ENCODE measurements at regions not wholly inside any gene's neighbourhood (a gene's known extent, or its start where the extent isn't known, plus 50 kb on each side); places are given as distances from the start of the nearest gene placed in this dataset.
A peak's percentile ranks its signal among the peaks of the same experiment; 100 is the strongest.

DNA sequence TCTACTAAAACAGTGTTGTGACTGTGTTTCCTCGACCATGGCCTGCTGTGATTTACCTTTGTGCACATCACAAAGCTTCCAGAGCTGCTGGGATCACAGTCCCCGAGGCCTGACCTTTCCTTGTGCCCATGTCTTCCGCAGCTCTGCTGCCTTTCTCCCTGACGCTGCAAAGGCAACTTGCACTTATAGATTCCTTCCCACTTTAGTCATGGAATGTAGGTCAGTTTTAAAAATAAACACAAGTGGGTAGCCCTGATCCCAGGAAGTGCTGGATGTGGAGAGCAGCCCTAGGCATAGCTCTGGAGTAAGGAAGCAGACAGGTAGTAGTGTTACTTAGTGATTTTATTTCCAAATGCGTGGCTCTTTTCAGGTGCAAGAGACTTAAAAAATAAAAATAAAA lies 825.7 kb downstream of the AACS start:
- no peak for DNase-seq

DNA sequence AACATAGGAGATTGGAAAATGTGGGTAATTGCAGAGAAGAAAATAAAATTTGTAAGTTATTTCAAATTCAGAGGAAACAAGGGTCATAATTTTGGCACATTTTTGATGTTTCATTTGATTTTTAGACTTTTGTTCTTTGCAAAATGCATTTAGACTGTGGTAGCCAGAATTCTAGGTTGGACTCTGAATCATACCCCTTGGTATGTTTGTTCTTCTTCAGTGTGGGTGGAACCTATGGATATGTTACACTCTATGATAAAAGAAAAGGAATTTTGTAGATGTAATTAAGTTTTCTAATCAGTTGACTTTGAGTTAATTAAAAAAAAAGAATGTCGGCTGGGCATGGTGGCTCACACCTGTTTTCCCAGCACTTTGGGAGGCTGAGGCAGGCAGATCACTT lies 827.0 kb downstream of the AACS start:
- no peak for DNase-seq

DNA sequence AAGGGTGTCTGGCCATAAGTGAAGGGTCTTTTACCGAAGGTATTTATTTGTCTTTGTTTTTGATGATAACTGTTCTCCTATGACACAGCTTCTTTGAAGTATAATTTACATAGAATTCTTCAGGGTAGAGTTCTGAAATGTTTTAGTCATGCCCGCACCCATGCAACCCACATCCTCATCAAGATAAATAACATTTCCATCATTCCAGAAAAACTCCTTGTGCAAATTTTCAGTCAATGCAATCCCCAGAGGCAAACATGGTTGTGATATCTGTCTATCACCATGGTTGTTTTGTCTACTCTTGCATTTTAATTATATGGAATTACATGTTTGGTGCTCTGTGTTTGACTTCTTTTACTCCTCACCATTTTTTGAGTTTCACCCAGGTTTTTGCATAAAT lies 837.8 kb downstream of the AACS start:
- no peak for DNase-seq

DNA sequence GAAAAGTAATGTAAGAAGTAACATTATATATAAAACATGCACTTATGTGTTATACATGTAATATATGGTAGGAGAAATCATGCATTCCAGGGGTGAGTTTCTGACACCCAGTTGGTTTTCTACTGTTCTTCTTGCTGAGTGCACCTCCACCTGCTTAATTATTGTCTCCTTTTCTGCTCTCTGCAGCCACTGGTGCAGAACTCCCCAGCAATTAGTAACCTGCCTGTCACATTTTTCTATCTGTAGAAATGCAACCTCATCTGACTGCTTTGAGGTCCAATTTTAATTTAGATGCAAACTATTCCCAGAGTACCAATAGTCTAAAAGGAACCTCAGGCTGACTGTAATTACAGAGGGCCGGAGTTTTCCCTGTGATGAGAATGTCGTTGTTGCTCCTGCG lies 842.1 kb downstream of the AACS start:
- peak; percentile 4 for DNase-seq

DNA sequence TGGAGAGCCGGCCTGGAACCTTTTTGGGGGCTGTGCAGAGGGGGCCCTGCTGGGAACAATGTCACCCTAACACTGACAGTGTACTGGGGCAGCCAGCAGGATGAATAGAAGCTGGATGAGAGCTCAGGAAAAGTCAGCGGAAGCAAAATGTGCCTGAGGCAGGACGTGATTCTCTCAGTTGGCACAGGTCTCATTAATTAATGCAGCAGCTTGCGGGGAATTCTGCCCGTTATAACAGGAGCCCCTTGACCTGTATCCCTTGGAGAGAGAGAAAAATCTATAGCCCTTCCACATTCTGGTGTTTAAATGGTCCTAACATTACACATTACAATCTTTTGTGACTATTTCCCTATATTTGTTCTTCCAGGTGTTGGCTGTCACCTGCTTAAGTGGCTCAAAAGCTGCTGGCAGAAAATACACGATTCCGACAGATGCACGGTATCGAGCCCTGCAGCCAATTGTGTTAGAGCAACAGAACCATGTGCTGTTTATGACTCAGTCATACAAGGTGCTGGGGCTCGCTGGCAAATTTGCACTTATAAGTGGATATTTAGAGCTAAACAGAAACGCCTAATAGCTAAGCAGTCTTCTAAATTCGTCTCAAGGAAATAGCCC lies 854.7 kb downstream of the AACS start:
- no peak for DNase-seq

DNA sequence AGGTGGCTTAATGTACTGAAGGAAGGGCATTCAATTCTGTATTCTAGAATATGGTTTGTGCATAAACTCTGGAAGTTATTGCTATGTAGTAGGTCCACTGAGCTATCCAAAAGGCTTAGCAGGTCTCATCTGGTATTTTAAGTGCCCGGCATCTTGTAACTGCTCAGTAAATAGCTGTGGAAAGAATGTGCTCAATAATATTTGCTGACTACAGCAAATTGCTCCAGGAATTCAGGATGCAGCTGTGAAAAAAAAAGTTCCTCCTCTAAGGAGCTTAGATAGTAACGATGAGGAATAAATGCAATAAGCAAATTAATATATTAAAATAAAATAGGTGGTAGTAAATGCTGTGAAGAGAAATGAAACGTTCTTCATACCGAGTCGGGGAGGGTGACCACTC lies 857.1 kb downstream of the AACS start:
- DNase-seq, result no peak

DNA sequence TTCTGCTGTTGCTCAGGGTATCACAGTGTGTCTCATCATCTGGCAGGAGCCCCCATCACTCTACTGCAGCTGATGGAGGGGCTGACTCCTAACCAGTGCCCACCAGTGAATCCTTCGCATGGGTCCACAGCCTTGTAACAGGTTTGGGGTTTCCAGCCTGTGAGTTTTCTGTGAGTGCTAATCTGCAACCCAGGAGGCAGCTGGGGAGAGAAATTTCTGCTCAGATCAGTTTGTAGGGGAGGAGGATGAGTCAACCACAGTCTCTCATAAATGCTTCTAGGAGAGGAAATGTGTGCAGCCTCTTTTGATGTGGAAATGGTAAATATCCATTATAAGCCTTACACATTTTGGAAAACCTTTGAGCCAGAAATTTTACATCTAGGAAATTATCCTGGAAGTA lies 871.3 kb downstream of the AACS start:
- DNase-seq, result no peak

DNA sequence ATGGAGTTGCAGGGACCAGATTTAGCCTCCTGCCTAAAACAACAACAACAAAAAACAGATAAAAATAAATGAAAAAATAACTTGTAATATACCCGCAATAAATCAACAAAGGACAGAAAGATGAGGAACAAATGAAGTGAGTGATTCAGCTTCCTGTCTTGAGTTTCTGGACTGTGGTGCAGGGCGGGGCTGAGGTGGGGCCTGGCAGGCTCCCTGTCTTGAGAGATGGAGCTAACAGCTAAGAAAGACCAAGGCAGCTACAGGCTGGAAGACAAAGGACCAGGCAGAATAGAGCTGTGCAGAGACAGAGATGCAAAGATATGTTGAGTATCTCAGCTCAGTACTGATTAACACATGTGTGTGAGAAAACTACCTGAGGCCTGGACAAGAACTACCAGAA lies 879.2 kb downstream of the AACS start:
- DNase-seq, result no peak

DNA sequence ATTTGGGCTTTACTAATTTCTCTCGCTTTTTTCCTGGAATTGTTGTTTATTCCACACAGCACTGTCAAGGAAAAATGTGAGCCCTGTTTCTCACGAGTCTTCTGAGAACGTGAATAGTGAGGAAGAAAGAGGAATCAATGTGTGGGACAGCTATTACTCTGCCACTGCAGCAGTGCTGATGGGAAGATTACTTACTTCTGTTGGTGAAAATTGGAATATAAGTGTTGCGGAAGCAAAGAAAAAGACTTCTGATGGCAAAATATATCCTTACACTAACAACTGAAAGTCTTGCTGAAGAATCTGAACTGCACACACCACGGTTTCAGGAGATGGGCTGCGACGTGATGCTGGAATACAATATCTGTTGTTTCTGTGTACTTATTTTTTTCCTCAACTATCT lies 884.2 kb downstream of the AACS start:
- DNase-seq, result no peak

DNA sequence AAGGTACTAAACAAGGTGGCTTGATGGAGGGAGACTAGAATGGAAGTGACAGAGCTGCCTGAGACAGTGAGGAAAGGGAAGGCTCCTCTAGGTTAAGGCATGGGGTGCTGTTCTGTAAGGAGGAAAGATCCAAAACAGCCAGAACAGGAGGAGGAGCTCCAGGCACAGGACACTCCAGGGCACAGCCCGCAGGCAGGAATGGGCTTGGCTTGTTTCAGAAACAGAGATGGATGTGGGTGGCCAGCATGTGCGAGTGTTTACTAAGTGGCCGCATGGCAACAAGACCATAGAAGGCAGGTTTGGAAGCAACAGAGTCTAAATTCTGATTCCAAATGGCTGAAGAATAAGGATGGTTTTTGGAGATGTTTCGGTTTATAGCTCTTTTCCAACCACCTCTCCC lies 889.1 kb downstream of the AACS start:
- DNase-seq, result no peak

DNA sequence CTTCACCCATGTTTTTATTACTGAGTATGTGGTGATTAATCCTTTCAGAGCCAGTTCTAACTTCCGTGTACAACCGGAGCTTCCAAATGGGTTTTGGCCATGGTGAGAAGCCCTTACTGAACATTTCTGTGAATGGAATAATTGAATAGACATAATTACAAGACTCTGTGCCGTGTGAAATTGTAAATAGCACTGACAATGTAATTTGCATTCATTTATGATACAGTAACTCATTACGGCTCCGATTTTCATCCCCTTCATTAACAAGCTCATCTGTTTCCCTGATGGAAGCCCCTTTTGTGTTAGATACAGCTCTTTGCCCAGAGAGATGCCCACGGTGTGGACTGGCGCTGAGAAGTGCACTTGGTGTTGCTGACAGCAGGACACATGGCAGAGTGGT lies 891.0 kb downstream of the AACS start:
- no peak for DNase-seq

DNA sequence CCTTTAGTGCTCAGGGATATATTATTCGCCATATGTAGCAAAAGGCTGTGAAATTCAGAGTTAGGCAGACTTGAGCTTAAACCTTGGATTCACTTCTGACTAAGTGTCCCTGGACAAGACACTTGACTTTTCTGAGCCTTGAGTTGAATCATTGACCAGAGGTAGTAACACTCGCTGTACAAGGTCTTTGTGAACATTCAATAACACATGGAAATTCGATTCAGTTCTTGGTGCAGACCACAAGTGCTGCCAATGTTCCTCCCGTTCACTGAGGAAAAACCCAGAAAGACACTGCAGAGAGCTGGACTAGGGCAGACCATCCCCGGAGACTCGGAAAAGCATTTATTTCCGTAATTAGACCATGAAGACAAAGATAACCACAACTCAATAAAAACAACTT lies 901.4 kb downstream of the AACS start:
- no peak for DNase-seq

DNA sequence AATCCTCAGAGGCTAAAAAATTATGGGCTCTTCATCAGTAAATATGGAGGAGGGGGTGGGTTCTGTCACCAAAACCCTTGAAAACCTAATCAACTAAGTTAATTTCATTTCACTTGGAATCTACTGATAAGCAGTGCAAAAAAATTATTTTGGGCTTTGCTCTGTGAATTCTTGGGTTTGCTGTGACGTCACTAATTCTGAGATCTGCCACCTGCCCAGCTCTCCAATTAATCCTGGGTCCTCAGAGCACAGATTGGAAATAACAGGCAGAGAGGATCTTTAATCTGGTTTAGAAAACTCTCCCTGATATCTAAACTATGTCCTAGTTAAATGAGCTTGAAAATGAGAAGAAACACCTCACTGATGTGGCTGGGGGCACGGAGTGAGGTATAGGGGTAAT lies 903.2 kb downstream of the AACS start:
- DNase-seq, result no peak

DNA sequence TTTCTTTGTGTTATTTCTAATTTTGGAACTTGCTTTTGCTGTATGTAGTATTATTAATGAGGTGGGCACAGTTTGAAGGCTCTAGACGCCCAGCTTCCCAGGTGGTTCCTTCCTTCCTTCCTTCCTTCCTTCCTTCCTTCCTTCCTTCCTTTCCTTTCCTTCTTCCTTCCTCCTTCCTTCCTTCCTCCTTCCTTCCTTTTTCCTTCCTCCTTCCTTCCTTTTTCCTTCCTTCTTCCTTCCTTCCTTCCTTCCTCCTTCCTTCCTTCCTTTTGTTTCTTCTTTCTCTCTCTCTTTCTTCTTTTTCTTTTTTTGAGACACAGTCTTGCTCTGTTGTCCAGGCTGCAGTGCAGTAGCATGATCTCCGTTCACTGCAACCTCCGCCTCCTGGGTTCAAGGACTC lies 906.7 kb downstream of the AACS start:
- DNase-seq, result no peak

DNA sequence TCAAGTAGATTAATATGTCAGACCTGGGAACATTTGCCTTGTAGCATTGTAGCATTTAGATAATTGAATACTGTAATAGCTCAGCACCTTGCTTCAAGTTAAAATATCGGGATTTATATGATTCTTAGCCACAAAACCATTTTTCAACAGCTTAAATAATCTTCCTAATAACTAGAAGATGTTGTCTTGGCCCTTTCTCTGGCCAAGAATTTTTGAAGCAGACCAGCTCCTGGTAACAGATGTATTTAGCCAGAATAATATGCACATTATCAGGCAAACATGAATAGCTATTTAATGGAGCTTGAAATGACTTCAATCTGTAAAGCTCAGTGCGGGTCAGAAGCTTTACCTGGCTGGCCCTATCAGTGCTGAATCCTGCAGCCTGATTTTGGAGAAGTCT lies 913.1 kb downstream of the AACS start:
- DNase-seq, result no peak

DNA sequence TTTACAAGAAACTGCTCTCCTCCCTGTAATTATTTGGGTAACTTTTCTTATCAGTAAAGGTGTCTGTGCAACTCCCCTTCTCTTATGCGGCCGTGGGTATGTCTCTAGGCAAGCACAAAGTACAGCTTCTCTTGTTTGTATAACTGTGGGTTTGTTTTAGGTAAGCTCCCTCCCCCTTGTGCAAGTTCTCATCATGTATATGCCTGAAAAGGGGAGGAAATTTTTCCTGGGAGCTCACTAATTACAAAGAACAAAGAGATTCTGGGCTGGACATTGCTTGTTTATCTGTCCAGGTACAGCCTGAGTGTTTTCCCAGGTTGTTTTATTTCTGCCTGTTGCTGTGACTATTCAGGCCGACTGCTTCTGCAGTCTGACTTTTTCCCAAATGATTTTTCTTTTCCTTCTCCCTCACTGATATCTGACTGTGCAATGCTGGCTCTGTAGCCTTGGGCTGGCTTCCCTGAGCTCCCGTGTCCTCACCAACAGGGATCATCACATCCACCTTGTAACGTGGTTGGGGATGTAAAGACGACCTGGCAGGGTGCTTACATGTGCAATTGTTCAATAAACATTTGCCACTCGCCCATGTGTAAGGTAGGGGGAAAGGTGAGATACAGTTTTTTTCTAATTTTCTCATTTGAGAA lies 916.5 kb downstream of the AACS start:
- no peak for DNase-seq

DNA sequence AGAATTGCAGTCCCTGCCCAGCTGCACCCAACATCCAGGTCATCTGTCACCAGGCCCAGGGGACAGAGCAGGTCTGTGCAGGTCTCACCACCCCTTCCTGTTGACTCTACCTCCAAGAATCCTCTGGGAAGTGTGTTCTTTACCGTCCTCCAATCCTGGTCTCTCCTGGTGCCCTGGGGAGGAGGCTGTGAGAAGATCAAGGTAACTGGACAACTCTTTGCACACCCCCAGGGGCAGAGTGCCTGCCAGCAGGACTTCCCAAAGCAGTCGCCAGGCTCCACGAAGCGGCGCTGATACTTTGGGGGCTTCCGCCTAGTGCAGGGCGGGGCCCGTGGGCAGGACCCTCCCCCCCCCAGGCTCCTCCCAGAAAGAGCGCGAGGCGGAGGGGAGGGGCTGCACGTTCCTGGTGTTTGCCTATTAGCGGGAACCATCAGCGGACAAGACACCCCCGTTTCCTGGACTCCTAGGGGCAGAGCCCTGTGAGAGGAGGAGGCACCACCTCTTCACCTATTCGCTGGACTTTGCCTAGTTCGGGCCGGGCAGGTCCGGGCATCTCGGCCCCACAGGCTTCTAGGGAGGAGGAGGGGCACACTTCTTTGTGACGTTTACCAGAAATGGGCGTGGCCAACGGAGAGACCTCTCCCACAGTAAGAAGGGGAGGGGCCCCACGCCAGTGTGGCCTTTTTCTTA lies 918.0 kb downstream of the AACS start:
- peak; percentile 88 for DNase-seq

DNA sequence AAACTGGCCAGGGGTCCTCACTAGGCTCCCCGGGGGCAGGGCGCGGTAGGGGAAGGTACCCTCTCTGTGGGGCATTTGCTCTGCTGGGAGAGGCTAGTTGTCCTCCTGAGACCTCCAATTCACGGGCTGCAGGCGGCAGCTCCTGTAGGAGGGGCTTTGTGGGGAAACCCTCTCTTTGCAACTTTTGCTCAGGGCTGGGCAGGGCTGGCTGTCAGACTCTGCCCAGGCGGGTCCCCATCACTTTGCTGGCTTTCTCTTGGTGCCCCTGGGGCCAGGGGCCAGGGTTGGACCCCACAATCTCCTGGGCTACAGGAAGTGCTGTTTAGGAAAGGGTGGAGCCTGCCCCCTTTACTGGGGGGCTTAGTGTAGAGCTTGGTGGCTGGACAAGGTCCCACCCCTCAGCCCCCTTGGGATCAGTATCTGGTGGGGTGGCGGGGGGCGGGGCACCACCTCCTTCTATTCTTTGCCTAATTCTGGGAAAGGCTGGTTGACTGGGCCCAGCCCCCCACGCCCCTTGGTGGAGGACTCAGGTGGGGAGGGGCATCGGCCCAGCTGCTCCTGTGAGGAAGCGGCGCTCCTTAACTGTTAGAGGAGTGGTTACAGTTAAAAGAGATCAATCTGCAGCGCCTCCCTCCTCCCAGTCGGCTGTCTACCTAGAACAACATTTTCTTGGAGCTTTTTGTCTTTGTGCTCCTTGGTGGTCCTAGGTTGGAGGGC lies 918.7 kb downstream of the AACS start:
- peak; percentile 27 for DNase-seq

DNA sequence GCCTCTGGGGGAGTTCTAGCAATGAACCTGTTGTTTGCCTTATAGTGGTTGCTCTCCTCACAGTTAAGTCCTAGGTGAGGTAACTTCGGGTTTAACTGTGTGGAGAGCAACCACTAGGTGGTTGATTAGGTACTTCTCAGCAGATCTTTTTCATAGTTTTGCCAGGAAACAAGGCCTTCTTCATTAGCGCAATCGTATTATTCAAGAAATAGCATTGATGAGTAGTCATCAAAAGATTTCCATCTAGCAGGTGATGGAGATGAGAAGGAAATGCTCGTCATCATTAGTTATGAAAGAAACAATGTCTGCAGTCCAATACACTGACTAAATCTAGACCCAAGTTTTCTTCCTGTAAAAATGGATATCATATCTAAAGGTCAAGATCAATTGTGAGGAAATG lies 923.3 kb downstream of the AACS start:
- no peak for DNase-seq

DNA sequence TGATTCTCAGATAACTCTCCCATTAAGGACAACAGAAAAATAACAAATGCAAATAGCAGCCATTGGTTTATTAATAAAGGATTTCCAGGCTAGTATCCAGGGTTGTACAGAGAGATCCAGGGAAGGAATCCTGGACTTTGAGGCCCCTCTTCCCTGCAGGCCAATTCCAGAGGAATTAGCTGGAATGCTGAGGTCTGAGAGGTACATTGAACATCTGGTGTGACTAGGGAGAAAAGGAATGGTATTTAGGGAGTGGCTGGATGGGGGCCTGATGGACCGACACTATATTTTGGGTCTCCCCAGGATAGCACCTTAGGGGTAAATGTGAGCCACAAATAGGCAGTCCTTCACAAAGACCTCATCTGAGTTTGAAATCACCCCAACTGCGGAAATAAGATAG lies 924.5 kb downstream of the AACS start:
- DNase-seq, result no peak

DNA sequence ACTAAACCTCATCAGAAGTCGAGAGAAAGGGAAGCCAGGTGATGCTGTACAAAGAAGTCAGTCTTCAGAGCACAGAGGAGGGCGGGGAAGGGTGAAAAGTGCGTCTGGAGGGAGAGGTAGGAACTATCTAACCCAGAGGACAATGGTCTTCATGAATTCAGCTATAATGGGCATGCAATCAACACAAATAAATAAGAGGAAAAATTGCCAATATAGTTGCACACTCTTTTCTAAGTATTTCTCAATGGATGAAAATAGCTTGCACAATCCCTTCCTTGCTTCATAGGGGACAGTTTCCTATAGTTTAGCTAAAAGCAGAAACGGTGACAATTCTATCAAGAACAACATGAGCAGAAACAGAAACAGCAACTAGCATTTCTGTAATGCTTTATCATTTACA lies 931.2 kb downstream of the AACS start:
- no peak for DNase-seq

DNA sequence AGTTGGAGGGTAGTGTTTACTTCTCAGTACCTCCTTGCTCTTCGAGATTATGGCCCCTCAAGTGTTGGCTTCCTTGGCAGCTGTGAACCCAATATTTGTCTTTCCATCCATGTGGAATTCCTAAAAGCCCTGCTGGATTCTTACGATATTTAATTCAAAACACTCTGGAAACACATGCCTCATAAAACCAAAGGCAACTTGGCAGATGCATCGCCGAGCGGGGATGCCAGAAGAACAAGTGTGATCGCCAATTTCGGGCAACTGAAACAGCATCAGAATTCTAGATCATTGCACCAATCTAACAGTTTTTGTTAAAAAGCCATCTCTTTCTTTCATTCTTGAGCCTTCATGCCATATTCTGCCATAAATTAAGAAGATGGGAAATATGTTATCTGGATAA lies 934.4 kb downstream of the AACS start:
- no peak for DNase-seq

DNA sequence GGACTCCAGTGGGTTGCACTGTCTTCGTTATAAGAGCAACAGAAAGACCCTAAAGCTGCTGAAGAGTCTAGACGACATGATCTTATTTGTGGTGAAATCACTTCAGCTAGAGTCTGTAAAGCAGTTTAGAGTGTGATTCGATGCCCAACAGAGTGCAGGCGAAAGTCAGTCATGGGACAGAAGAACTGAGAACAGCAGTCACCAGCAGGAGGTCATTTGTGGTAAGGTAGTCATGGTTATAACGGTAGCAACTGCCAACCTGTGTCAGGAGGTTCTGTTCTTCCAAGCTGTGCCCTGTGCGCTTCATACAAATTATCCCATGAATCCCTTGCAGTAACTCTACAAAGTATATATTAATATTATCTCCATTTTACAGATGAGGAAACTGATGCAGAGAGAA lies 954.1 kb downstream of the AACS start:
- no peak for DNase-seq

All from left kidney (tissue), 1 donor.